ENCODE measurements at regions not wholly inside any gene's neighbourhood (a gene's known extent, or its start where the extent isn't known, plus 50 kb on each side); places are given as distances from the start of the nearest gene placed in this dataset.

DNA sequence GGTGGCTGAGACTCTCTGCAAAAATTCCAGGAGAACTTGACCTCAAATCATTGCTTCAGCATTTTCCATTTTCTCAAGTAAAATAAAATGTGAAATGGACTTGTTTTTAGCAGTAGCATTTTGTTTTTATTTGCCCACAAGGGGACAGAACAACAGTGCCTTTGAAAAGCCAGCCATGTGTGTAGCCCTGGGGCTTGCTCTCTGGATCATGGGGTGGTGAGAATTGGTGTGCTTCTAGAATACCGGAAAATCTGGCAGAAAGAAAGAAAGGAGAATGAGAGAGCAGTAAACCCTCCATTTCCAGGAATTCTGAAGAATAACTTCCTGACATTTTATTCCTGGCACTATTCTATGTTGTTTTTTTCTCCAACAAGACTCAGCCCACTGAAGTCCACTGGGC lies 254.7 kb upstream of the MOCS1 start:
- no peak for DNase-seq (ENCODE audit: low read depth)
- TF ChIP-seq, protein P1, sequence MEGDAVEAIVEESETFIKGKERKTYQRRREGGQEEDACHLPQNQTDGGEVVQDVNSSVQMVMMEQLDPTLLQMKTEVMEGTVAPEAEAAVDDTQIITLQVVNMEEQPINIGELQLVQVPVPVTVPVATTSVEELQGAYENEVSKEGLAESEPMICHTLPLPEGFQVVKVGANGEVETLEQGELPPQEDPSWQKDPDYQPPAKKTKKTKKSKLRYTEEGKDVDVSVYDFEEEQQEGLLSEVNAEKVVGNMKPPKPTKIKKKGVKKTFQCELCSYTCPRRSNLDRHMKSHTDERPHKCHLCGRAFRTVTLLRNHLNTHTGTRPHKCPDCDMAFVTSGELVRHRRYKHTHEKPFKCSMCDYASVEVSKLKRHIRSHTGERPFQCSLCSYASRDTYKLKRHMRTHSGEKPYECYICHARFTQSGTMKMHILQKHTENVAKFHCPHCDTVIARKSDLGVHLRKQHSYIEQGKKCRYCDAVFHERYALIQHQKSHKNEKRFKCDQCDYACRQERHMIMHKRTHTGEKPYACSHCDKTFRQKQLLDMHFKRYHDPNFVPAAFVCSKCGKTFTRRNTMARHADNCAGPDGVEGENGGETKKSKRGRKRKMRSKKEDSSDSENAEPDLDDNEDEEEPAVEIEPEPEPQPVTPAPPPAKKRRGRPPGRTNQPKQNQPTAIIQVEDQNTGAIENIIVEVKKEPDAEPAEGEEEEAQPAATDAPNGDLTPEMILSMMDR (conservative IDR thresholded peaks at IDR 0.05; ENCODE audit: low read depth, low read length): no peak
- H3K4me3 ChIP-seq (ENCODE audit: low read length): no peak overlapping the region

DNA sequence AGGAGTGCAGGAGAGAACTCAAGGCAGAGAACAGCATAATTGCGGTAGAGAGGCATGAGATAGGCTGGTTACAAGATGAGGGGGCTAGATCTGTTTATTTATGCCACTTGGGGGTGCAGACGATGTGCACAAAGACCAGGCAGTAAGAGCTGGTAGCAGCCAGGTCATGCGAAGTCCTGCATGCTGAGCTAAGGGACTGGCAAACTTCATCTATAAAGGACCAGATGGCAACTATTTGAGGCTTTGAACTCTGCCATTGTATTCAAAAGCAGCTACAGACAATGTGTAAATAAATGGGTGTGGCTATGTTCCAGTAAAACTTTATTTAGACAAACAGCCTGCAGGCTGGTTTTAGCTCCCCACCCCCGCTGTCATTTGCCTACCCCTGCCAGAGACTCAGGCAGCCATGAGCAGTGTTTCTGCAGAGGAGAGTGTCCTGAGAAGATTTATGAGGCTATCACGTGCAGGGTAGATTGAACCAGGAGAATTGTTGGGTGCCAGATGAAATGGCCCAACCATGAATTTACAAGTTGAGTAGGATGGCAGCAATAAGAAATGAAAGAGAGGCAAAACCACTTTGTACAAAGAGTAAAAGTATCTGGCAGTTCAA lies 253.4 kb upstream of the MOCS1 start:
- TF ChIP-seq, protein P1 (conservative IDR thresholded peaks at IDR 0.05; ENCODE audit: low read depth, low read length): no peak
- DNase-seq (ENCODE audit: low read depth): no peak
- H3K4me3 ChIP-seq (ENCODE audit: low read length): no peak overlapping the region

- TF ChIP-seq, protein P1 (conservative IDR thresholded peaks at IDR 0.05; ENCODE audit: low read depth, low read length): no peak
Observed at GRCh38 chr6:40185486-40185885, 251.2 kb upstream of the MOCS1 start.

GRCh38 chr6:40183902-40184301 lies 249.6 kb upstream of the MOCS1 start:
- DNase-seq (ENCODE audit: low read depth): no peak
- H3K4me3 ChIP-seq (ENCODE audit: low read length): no peak overlapping the region
- TF ChIP-seq, protein P1 (conservative IDR thresholded peaks at IDR 0.05; ENCODE audit: low read depth, low read length): no peak

More at GRCh38 chr6:40185486-40185885, 251.2 kb upstream of the MOCS1 start:
- H3K4me3 ChIP-seq (ENCODE audit: low read length): no peak overlapping the region
- DNase-seq (ENCODE audit: low read depth): no peak

GRCh38 chr6:40181367-40181766 lies 247.1 kb upstream of the MOCS1 start:
- no peak overlapping the region for H3K4me3 ChIP-seq (ENCODE audit: low read length)
- TF ChIP-seq, protein P1 (conservative IDR thresholded peaks at IDR 0.05; ENCODE audit: low read depth, low read length): no peak
- DNase-seq (ENCODE audit: low read depth): no peak

DNA sequence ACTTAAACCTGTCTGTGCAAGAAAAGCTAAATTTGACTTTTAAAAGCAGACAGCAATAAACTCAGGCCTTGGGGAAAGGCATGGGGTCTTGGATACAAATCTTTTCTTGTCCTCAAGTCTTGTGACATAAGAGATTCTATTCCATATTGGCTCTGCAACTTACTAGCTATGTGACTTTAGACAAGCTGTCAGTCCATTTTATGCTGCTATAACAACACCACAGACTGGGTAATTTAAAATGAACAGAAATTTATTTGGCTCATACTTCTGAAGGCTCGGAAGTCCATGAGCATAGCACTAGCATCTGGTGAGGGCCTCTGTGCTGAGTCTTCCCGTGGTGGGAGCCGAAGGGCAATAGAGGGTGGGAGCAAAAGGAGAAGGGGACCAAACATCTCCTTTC lies 246.0 kb upstream of the MOCS1 start:
- TF ChIP-seq, protein P1 (conservative IDR thresholded peaks at IDR 0.05; ENCODE audit: low read depth, low read length): no peak
- no peak overlapping the region for H3K4me3 ChIP-seq (ENCODE audit: low read length)
- no peak for DNase-seq (ENCODE audit: low read depth)

- no peak for DNase-seq (ENCODE audit: low read depth)
- H3K4me3 ChIP-seq (ENCODE audit: low read length): no peak overlapping the region
- TF ChIP-seq, protein P1 (conservative IDR thresholded peaks at IDR 0.05; ENCODE audit: low read depth, low read length): no peak
Observed at GRCh38 chr6:40179496-40179895, 245.2 kb upstream of the MOCS1 start.
